ENCODE measurements at regions not wholly inside any gene's neighbourhood (a gene's known extent, or its start where the extent isn't known, plus 50 kb on each side); places are given as distances from the start of the nearest gene placed in this dataset.

- no peak for TF ChIP-seq CTCF (IDR thresholded peaks at IDR 0.05 in 2 of 3, conservative IDR thresholded peaks at IDR 0.05 in 1 of 3; ENCODE audit: borderline replicate concordance in 1 of 3, insufficient read depth in 1 of 3, low read depth in 2 of 3, low read length in 2 of 3)
- no peak for TF ChIP-seq POLR2A (IDR thresholded peaks at IDR 0.05; ENCODE audit: borderline replicate concordance, extremely low read depth, insufficient read depth, insufficient read length)
- no peak for TF ChIP-seq CEBPB (IDR thresholded peaks at IDR 0.05; ENCODE audit: low read depth)
- no peak for TF ChIP-seq FOSL1 (IDR thresholded peaks at IDR 0.05; ENCODE audit: low read depth)
- no peak for TF ChIP-seq CBX3 (IDR thresholded peaks at IDR 0.05; ENCODE audit: low read depth)
- no peak for TF ChIP-seq ZBTB33 (IDR thresholded peaks at IDR 0.05; ENCODE audit: extremely low read depth, insufficient replicate concordance, low read length)
- TF ChIP-seq REST (IDR thresholded peaks at IDR 0.05; ENCODE audit: low read depth), result no peak
- no peak for TF ChIP-seq ZNF274 (IDR thresholded peaks at IDR 0.05; ENCODE audit: low read depth, low read length)
- TF ChIP-seq SRF (IDR thresholded peaks at IDR 0.05; ENCODE audit: low read depth), result no peak
- no peak for TF ChIP-seq RAD21 (IDR thresholded peaks at IDR 0.05; ENCODE audit: low read depth)
- no peak for TF ChIP-seq MAX (IDR thresholded peaks at IDR 0.05)
- no peak for TF ChIP-seq YY1 (IDR thresholded peaks at IDR 0.05; ENCODE audit: extremely low read depth, insufficient replicate concordance, low read depth, low read length)
- ATAC-seq, result no peak
- intact Hi-C loops (cut with micrococcal nuclease), result no loop called here
Observed at GRCh38 chr3:22885574-22886341, 317.4 kb upstream of the UBE2E2 start.

More at GRCh38 chr3:22885574-22886341, 317.4 kb upstream of the UBE2E2 start:
- ChIA-PET POLR2A (no interaction called here), RAD21 (ENCODE audit: low non-redundant PET in 1 of 2, low total read pairs in 2 of 2, uncharacterized antibody in 2 of 2, unreplicated experiment in 2 of 2) (no interaction called here), CTCF (no interaction called here)
- BruUV-seq (replicated peaks), result no TSS peak
- DNase-seq (ENCODE audit: low read depth, low spot score), result no peak
- H3K9me2 ChIP-seq (ENCODE audit: insufficient read depth), result no peaks in the 10 kb centered on the region
- H3K4me2 ChIP-seq (ENCODE audit: low read length), result no peak overlapping the region
- H3K36me3 ChIP-seq (ENCODE audit: control insufficient read depth in 1 of 2, insufficient read depth in 2 of 2, low read length in 2 of 2), result no peaks in the 10 kb centered on the region
- no peaks in the 10 kb centered on the region for H3K9me3 ChIP-seq (ENCODE audit: control insufficient read depth in 1 of 2, insufficient read depth in 1 of 2, low read depth in 1 of 2, low read length in 2 of 2)
- no peaks in the 10 kb centered on the region for H3K79me2 ChIP-seq (ENCODE audit: insufficient read depth, low read length)
- H2AFZ ChIP-seq (ENCODE audit: low read depth, low read length, poor library complexity, severe bottlenecking), result no peak overlapping the region
- no peak overlapping the region for H3K4me3 ChIP-seq (replicated peaks in 1 of 2; ENCODE audit: low read depth in 1 of 2, low read length in 2 of 2)
- no peaks in the 10 kb centered on the region for H3K4me1 ChIP-seq (ENCODE audit: control insufficient read depth in 1 of 2, insufficient read depth in 2 of 2, low read length in 2 of 2)
- no peak overlapping the region for H3K9ac ChIP-seq (ENCODE audit: low read length)
- H4K20me1 ChIP-seq (ENCODE audit: insufficient read depth), result no peaks in the 10 kb centered on the region
- no peak overlapping the region for H3K27ac ChIP-seq (ENCODE audit: low read depth, low read length)
- H3K27me3 ChIP-seq (ENCODE audit: insufficient read depth, low read length), result no peaks in the 10 kb centered on the region; the same call in 1 of the 2 replicates
